ENCODE measurements at regions not wholly inside any gene's neighbourhood (a gene's known extent, or its start where the extent isn't known, plus 50 kb on each side); places are given as distances from the start of the nearest gene placed in this dataset.
"Not testable (repeated sequence)": the region's sequence is repeated elsewhere in the genome, so short reads cannot be mapped to it uniquely, and the experiment has no call there.

GRCh38 chr2:16090650-16091575 is 150.6 kb downstream of the MYCN start:
- H3K27ac ChIP-seq (ENCODE audit: low read depth, low read length) = no peak overlapping the region
- 88 to 91% (median 90%) methylated on average over 15 of the region's 15 CpGs for WGBS, 3 donors

- 86 to 94% (median 88%) methylated on average over 7 of the region's 7 CpGs for WGBS, 3 donors
- H3K27ac ChIP-seq (ENCODE audit: low read depth, low read length) = not testable (repeated sequence)
Measured at GRCh38 chr2:16089491-16089890, 149.1 kb downstream of the MYCN start.

DNA sequence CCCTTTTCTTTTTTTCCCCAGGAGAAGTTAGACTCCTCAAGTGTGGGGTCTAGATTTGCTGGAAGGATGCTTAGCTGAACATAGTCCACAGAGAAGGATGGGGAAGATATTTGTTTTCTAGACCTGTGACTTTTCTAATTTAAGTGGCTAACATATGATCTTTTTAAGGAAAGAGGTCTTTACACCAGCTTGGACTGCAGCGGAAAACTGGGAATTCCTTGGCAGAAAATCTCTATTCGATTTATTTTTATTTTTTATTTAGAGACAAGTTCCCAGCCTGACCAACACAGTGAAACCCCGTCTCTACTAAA is 148.4 kb downstream of the MYCN start:
- no peak overlapping the region for H3K27ac ChIP-seq (ENCODE audit: low read depth, low read length)
- 59 to 85% (median 66%) methylated on average over 3 of the region's 3 CpGs for WGBS, 3 donors

DNA sequence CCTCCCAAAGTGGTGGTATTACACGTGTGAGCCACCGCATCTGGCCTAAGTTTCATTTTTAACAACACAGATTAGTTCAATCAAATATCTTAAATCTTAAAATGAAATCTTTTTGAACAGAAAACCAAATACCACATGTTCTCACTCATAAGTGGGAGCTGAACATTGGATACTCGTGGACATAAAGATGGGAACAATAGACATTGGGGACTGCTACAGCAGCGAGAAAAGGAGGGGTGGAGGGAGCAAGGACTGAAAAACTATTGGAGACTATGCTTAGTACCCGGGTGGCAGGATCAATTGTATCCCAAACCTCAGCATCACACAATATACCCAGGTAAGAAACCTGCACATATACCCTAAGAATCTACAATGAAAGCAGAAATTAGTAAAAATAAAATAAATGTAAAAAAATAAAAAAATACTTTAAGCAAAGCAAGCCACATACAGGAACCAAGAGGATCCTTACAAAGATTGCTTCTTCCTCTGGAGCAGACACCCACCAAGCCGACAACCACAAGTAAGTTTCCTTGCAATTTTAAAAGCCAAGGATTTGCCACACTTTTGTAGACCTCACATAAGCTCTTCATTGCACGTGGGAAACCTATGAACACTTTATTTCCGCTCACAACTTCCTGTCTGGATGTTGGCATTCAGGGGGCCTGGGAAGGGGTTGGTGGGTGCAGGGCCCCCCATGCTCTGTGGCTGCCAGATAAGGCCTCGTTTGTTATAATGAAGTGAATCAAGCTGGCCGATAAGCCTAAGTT is 147.9 kb downstream of the MYCN start:
- H3K27ac ChIP-seq (ENCODE audit: low read depth, low read length) = no peak overlapping the region
- 55 to 77% (median 60%) methylated on average over 10 of the region's 10 CpGs for WGBS, 3 donors

- 86 to 91% (median 91%) methylated on average over 12 of the region's 12 CpGs for WGBS, 3 donors
- not testable (repeated sequence) for H3K27ac ChIP-seq (ENCODE audit: low read depth, low read length)
Measured at GRCh38 chr2:16086136-16086535, 145.8 kb downstream of the MYCN start.

GRCh38 chr2:16085073-16085472 is 144.7 kb downstream of the MYCN start:
- no peak overlapping the region for H3K27ac ChIP-seq (ENCODE audit: low read depth, low read length)
- WGBS, 3 donors = 81 to 89% (median 83%) methylated on average over 5 of the region's 5 CpGs

DNA sequence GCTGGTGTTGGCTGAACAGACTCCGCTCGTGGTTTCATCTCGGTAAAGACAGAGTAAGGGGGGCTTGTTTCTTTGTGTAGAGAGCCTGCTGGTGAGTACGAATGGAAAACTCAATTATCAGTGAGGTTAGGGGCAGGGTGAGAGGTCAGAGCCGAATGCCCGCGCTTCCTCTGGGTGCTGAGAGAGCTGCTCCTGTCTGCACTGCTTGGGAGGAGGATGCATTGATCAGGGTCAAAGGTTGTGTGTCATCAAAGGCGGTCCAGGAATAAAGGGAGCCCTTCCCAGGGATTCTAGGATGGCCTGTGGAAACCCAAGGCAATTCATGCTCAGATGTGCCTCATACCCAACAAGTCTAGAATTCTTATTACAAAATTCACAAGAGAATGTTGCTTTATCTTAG is 143.9 kb downstream of the MYCN start:
- no peak overlapping the region for H3K27ac ChIP-seq (ENCODE audit: low read depth, low read length)
- 65 to 69% (median 65%) methylated on average over 8 of the region's 8 CpGs for WGBS, 3 donors

GRCh38 chr2:16082276-16082675 is 141.9 kb downstream of the MYCN start:
- H3K27ac ChIP-seq (ENCODE audit: low read depth, low read length) = no peak overlapping the region
- 84 to 100% (median 95%) methylated on average over 1 of the region's 1 CpG for WGBS, 3 donors

- 82 to 83% (median 83%) methylated on average over 7 of the region's 7 CpGs for WGBS, 3 donors
Measured at GRCh38 chr2:16081316-16082200, 141.2 kb downstream of the MYCN start.

DNA sequence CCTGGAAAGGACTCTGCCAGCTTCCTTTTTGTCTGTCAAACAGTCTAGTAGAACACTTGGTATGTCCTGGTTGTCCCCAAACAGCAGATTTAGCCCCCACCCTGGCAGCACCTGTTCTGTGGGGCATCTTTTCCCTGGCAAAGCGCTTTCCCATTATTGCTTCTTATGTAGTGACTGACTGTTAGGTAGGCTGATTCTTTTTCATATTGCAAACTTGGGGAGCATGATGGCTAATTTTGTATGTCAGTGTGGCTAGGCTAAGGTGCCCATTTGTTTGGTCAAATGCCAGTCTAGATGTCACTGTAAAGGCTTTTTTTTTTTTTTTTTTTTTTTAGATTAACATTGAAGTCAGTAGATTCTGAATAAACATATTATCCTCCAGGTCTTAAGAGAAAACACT is 140.2 kb downstream of the MYCN start:
- H3K27ac ChIP-seq (ENCODE audit: low read depth, low read length) = no peak overlapping the region
- 94 to 100% (median 96%) methylated on average over 1 of the region's 1 CpG for WGBS, 3 donors

More at GRCh38 chr2:16081316-16082200, 141.2 kb downstream of the MYCN start:
- no peak overlapping the region for H3K27ac ChIP-seq (ENCODE audit: low read depth, low read length)

DNA sequence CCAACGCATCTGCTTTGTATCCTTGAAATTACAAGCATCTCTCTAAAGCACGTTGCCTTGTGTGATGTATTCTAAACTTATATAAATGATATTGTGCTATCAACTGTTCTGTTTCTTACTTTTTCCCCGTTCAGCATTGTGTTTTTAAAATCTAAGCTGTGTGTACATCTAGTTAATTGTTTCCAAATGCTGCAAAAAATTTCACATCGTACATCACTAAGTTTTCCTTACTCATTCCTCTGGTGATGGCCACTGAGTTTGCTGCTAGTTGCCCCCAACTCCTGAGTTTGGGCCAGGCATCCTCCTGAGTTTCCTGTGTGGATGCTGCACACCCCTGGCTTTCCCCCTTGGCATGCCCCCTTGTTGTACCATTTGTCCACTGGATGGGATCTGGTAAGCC is 139.7 kb downstream of the MYCN start:
- no peak overlapping the region for H3K27ac ChIP-seq (ENCODE audit: low read depth, low read length)
- WGBS, 3 donors = 47 to 67% (median 62%) methylated on average over 4 of the region's 4 CpGs

GRCh38 chr2:16079637-16080036 is 139.3 kb downstream of the MYCN start:
- no peak overlapping the region for H3K27ac ChIP-seq (ENCODE audit: low read depth, low read length)
- 38 to 90% (median 90%) methylated on average over 2 of the region's 2 CpGs for WGBS, 3 donors

GRCh38 chr2:16077601-16078000 is 137.3 kb downstream of the MYCN start:
- 74 to 93% (median 76%) methylated on average over 3 of the region's 3 CpGs for WGBS, 3 donors
- no peak overlapping the region for H3K27ac ChIP-seq (ENCODE audit: low read depth, low read length)

DNA sequence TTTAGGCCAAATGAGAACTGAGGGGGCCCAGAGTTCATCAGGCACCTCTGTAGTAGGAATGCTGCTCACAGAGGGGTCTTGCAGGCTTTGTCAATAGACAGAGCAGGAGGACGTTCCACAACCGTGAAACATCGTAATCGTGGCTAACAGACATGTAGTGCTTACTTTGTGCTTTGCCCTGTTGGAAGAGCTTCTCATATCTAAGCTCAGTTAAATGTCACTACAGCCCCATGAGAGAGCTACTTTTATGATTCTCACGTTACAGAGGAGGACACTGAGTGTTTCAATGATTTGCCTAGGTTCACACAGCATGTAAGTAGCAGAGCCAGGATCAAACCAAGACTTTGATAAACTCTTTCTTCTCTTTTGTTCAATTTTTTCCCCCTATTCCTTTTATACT is 136.6 kb downstream of the MYCN start:
- WGBS, 3 donors = 81 to 86% (median 83%) methylated on average over 5 of the region's 5 CpGs
- no peak overlapping the region for H3K27ac ChIP-seq (ENCODE audit: low read depth, low read length)

GRCh38 chr2:16075045-16076012 is 135.0 kb downstream of the MYCN start:
- no peak overlapping the region for H3K27ac ChIP-seq (ENCODE audit: low read depth, low read length)

DNA sequence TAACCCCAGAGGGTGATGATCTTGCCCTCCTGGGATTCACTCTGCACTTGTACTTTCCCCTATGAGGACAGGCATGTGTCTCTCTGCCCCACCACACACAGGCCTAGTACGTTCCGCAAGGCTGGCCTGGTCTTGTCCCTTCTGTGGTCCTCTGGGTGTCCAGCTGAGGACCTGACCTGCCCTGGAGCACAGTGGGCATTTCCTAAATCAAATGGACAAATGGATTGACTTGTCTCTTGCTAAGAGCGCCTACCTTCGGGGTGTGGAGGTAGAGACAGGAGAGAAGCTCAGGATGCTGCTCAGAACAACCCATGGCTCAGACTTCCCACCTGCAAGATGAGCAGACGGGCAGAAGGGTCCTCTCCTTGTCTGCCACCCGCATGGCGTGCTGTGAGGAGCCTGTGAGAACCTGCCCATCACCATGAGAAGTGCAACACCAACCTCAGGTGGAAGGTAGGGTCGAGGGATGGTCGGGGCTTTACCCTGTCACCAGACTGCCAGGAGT is 133.6 kb downstream of the MYCN start:
- no peak overlapping the region for H3K27ac ChIP-seq (ENCODE audit: low read depth, low read length)
- 89 to 96% (median 91%) methylated on average over 9 of the region's 9 CpGs for WGBS, 3 donors

More at GRCh38 chr2:16075045-16076012, 135.0 kb downstream of the MYCN start:
- WGBS, 3 donors = 78 to 81% (median 79%) methylated on average over 9 of the region's 9 CpGs

- H3K27ac ChIP-seq (ENCODE audit: low read depth, low read length) = no peak overlapping the region
- WGBS, 3 donors = 84 to 89% (median 84%) methylated on average over 4 of the region's 4 CpGs
Measured at GRCh38 chr2:16073471-16073870, 133.1 kb downstream of the MYCN start.
